ENCODE measurements at regions not wholly inside any gene's neighbourhood (a gene's known extent, or its start where the extent isn't known, plus 50 kb on each side); places are given as distances from the start of the nearest gene placed in this dataset.

GRCh38 chr4:56742080-56742871 is 61.2 kb upstream of the HOPX start:
- Histone ChIP-seq H3K9me3 (no peaks in the 10 kb centered on the region), H3K27me3 (ENCODE audit: insufficient read depth in 3 of 3, low read length in 2 of 3) (peaks cover 0 to 3% (median 0%) of the 10 kb centered on the region in 3 donors), H3K4me1 (no peaks in the 10 kb centered on the region), H3K36me3 (ENCODE audit: insufficient read depth in 1 of 2, low read depth in 1 of 2) (no peaks in the 10 kb centered on the region), H3K4me3 (no peak overlapping the region), H3K27ac (no peak overlapping the region)
- ATAC-seq (no peak), DNase-seq (no peak)
- intact Hi-C loops (cut with DNase I): no loop called here
- TF ChIP-seq, protein P1, sequence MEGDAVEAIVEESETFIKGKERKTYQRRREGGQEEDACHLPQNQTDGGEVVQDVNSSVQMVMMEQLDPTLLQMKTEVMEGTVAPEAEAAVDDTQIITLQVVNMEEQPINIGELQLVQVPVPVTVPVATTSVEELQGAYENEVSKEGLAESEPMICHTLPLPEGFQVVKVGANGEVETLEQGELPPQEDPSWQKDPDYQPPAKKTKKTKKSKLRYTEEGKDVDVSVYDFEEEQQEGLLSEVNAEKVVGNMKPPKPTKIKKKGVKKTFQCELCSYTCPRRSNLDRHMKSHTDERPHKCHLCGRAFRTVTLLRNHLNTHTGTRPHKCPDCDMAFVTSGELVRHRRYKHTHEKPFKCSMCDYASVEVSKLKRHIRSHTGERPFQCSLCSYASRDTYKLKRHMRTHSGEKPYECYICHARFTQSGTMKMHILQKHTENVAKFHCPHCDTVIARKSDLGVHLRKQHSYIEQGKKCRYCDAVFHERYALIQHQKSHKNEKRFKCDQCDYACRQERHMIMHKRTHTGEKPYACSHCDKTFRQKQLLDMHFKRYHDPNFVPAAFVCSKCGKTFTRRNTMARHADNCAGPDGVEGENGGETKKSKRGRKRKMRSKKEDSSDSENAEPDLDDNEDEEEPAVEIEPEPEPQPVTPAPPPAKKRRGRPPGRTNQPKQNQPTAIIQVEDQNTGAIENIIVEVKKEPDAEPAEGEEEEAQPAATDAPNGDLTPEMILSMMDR (IDR thresholded peaks at IDR 0.05): no peak
- 80 to 82% (median 81%) methylated on average over 8 of the region's 8 CpGs for WGBS, 3 donors

- no peaks in the 10 kb centered on the region for H3K9me3 ChIP-seq
- WGBS, 3 donors: 72 to 76% (median 72%) methylated on average over 1 of the region's 1 CpG
- ATAC-seq: no peak
- peaks cover 0 to 3% (median 0%) of the 10 kb centered on the region in 3 donors for H3K27me3 ChIP-seq (ENCODE audit: insufficient read depth in 3 of 3, low read length in 2 of 3)
- DNase-seq: no peak
- H3K4me1 ChIP-seq: no peaks in the 10 kb centered on the region
- H3K4me3 ChIP-seq: no peak overlapping the region
- no peak overlapping the region for H3K27ac ChIP-seq
- H3K36me3 ChIP-seq (ENCODE audit: insufficient read depth in 1 of 2, low read depth in 1 of 2): no peaks in the 10 kb centered on the region
- intact Hi-C loops (cut with DNase I): no loop called here
- TF ChIP-seq, protein P1 (IDR thresholded peaks at IDR 0.05): no peak
Measured at GRCh38 chr4:56741595-56741994, 60.5 kb upstream of the HOPX start.

DNA sequence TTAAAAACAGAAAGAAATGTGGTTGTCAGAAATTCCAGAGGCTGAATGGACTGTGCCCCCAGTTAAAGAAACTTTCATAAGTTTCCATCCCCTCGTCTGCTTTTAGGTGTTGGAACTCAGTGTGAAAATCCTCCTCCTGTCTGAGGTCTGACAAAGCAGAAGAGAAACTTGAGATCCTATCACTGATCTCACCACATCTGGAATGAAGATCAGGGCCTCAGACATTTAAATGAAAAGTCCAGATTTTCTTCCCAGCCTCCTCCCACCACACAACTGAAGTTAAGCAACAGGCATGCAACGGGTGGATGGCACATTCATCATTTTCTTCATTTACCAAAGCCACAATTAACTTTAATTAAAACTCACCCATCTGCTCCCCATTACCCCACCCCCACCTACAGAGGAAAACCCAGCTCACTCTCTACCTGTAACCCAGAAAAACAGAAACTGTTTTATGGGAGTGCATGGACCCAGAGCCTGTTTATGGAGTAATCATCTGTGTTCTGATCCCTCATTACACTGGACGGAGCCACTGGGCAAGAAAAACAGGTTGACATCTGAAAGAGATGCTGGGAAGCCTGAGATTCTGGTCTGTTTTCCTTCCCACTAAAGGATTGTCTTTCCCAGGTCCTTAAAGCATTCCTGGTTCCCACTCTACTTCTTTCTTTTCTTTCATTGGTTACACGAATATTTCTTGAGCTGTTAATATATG is 58.1 kb upstream of the HOPX start:
- ATAC-seq (no peak), DNase-seq (no peak)
- Histone ChIP-seq H3K9me3 (no peaks in the 10 kb centered on the region), H3K4me1 (no peaks in the 10 kb centered on the region), H3K27me3 (ENCODE audit: insufficient read depth in 3 of 3, low read length in 2 of 3) (peaks cover 0 to 3% (median 0%) of the 10 kb centered on the region in 3 donors), H3K36me3 (ENCODE audit: insufficient read depth in 1 of 2, low read depth in 1 of 2) (no peaks in the 10 kb centered on the region), H3K27ac (no peak overlapping the region), H3K4me3 (no peak overlapping the region)
- TF ChIP-seq, protein P1 (IDR thresholded peaks at IDR 0.05): no peak
- 18 to 29% (median 25%) methylated on average over 4 of the region's 4 CpGs for WGBS, 3 donors
- intact Hi-C loops (cut with DNase I): no loop called here

DNA sequence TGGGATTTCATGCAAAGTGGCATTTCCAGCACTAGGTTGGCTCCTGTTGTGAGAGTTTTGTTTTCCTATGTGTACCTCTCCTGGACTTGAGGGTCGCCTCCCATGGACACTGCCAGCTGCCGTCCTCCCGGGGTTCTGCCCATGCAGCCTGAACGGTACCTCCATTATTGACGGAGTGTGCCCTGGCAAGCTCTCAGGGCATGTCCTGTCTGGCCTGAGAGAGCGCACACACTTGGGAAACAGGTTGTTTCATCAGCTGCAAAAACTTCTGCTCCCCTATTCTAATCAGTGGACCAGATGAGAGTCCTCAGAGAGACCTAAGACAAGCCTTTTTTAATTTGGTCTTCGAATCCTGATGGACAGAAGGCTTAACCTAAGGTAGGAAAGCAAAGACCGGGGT is 56.6 kb upstream of the HOPX start:
- intact Hi-C loops (cut with DNase I): no loop called here
- no peak overlapping the region for H3K4me3 ChIP-seq
- no peaks in the 10 kb centered on the region for H3K4me1 ChIP-seq
- no peaks in the 10 kb centered on the region for H3K36me3 ChIP-seq (ENCODE audit: insufficient read depth in 1 of 2, low read depth in 1 of 2)
- H3K27me3 ChIP-seq (ENCODE audit: insufficient read depth in 3 of 3, low read length in 2 of 3): peaks cover 0 to 3% (median 0%) of the 10 kb centered on the region in 3 donors
- no peak overlapping the region for H3K27ac ChIP-seq
- WGBS, 3 donors: 78 to 87% (median 82%) methylated on average over 8 of the region's 8 CpGs
- TF ChIP-seq, protein P1 (IDR thresholded peaks at IDR 0.05): no peak
- DNase-seq (no peak), ATAC-seq (no peak)
- no peaks in the 10 kb centered on the region for H3K9me3 ChIP-seq
